Occipital lobe (tissue), 1 donor: ENCODE measurements at regions not wholly inside any gene's neighbourhood (a gene's known extent, or its start where the extent isn't known, plus 50 kb on each side); places are given as distances from the start of the nearest gene placed in this dataset.
"Not testable (repeated sequence)": the region's sequence is repeated elsewhere in the genome, so short reads cannot be mapped to it uniquely, and the experiment has no call there.

Experiments
- DNase-seq: peaks from one replicate; lab custom pipeline; 2025; lab: John Stamatoyannopoulos, UW

DNA sequence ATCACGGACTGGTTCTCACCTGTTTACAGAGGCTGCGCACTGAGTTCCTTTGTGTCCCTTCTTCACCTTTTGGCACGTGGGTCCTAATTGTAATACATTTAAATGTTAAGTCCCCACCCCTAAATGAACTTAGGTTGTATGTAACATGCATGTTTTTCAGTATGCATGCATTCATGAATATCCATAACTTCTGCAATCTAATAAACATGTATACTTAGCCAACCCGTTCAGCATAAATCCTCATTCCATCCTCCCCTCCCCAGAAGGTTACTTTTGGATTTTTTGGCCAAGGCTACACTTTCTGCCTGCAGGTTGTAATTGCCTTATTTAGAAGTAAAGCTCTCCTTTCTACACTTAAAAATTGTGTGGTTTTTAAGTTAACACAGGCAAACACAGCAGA lies 314.7 kb downstream of the SUCLG1 start:
- no peak for DNase-seq

DNA sequence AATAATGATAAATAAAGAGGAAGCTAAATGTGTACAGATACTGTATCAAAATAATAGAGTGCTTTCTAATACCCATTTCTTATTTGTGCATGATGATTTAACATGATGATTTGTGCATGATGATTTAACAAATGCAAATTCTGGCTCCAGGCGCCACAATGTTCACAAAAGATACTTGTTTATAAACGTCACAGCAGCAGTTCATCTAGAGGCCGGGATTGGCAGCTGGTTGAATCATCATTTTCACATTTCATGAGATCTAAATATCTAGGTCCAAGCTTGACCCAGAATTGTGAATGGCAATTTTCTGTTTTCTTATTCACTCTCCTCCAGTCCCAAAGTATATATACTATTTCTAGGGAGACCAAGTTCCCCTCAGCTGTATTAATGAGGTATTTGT lies 322.0 kb downstream of the SUCLG1 start:
- no peak for DNase-seq

- DNase-seq = no peak
Observed at GRCh38 chr2:84132370-84132769, 326.7 kb downstream of the SUCLG1 start.

DNA sequence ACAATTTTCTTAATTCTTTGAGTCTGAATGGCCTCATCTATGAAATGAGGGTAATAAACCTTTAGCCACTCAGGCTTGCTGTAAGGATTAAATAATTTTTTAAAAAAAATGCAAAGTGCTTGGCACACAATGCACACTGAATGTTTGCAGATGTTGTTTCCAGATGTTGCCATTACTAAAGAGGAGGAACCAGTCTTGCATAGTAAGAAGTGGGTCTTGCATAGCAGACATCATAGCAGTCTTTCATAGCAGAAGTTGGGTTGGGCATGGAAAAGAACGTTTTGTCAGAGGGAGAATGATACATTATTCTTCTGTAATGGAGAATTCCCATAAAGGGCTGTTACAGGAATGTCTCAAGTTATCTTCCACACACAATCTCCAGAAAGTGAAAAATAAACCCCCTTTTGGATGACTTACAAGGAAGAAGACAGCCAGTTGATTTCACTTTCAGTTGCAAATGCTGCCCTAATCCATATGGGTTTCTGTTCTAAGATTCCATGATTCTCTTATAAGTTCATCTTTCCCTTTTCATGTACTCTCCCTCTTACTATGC lies 327.7 kb downstream of the SUCLG1 start:
- no peak for DNase-seq

- no peak for DNase-seq
Observed at GRCh38 chr2:84129018-84129417, 330.1 kb downstream of the SUCLG1 start.

GRCh38 chr2:84127812-84128211 lies 331.3 kb downstream of the SUCLG1 start:
- DNase-seq = not testable (repeated sequence)

DNA sequence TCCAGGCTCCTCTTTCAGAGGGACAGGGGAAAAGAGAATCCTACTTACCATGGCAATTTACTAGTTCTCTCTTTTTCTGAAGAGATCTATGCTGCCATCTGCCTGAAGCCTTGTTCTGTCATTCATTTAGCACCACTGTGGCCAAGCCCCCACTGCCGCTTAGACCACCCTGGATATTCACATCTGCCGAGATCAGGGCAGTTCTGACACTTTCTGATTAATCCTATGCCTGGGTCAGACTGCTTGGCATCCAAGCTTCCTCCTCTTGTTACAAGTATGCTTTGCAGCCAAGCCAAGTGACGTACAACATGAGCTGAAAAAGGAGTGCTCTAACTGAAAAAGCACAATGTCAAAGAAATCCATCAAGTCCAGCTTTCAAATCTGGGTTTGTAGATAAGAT lies 332.6 kb downstream of the SUCLG1 start:
- DNase-seq = no peak

- DNase-seq = no peak
Observed at GRCh38 chr2:84126084-84126483, 333.0 kb downstream of the SUCLG1 start.

DNA sequence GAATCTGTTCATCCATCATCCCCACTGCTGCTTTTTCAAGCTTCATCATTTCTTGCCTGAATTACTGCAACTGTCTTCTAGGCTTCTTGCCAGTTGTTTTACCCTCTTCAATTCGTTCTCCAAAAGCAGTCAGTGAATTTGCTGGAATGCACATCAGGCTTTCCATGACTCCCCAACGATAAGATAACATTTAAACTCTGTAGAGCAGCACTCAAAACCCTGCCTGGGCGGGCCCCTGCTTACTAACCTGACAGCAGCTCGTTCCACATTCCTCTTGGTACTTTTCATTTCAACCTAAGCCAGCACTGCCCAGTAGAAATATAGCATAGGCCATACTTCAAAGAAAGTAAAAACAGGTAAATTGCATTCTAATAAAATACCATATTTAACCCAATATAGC lies 342.9 kb downstream of the SUCLG1 start:
- no peak for DNase-seq

- DNase-seq = no peak
Observed at GRCh38 chr2:84115173-84115857, 343.8 kb downstream of the SUCLG1 start.

DNA sequence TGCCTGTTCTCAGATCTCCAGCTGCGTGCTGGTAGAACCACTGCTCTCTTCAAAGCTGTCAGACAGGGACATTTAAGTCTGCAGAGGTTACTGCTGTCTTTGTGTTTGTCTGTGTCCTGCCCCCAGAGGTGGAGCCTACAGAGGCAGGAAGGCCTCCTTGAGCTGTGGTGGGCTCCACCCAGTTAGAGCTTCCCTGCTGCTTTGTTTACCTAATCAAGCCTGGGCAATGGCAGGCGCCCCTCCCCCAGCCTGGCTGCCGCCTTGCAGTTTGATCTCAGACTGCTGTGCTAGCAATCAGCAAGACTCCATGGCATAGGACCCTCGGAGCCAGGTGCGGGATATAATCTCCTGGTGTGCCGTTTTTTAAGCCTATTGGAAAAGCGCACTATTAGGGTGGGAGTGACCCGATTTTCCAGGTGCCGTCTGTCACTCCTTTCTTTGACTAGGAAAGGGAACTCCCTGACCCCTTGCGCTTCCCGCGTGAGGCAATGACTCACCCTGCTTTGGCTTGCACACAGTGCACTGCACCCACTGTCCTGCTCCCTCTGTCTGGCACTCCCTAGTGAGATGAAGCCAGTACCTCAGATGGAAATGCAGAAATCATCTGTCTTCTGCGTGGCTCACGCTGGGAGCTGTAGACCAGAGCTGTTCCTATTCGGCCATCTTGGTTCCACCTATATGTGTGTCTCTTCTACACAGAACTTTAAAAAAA lies 355.1 kb downstream of the SUCLG1 start:
- not testable (repeated sequence) for DNase-seq

DNA sequence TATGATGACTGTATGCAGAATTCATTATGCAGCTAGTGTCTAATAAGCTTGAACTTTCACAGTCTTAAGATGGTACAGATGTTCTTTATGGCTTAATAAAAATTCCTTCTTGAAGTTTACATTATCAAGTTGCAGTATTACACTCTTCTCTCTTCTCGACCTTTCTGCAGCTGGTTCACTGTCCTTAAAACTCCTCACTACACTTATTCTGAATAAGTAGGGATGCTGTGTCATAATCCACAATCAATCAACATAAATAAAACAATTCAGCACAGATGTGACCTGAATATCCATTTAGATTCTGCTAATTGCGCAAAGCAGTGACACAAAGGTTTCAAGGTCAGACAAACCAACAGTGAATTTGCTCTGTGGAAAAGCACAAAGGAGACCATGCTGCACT lies 356.8 kb downstream of the SUCLG1 start:
- no peak for DNase-seq

- DNase-seq = no peak
Observed at GRCh38 chr2:84088656-84089055, 370.4 kb downstream of the SUCLG1 start.

DNA sequence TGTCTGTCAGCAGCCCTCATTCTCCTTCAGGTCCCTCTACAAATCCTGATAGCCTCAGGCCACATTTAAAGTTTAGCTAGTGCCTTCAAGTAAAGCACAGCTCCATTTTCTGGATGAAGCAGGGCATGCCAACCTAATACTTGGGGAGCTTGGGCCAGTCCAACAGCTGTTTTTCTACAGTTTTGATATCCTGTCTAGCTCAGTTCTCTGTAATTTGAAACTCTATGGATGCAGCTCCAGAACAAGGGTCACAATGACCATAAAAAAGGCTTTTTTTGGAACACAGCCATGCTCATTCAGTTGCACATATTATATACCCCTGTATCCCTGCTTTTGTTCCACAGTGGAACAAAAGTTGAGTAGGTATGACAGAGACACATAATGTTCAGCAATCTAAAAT lies 373.5 kb downstream of the SUCLG1 start:
- no peak for DNase-seq

- no peak for DNase-seq
Observed at GRCh38 chr2:84084856-84085255, 374.2 kb downstream of the SUCLG1 start.

DNA sequence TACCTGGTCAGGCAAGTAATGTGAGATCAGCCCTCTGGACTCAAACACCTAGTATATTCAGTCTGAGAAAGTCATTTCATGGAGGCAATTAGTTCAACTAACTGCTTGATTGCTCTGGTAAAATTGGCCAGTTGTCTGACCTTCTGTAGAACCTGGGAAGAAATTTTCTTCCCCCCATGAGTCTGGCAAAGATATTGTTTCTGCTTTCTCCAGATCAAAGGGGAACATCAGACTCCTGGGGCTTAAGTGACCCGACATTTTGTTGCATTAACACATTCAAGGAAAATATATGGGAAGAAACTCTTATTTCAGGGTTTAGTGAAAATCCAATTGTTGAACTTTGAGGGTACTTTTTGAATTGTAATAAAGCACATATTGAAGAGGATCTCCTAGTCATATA lies 375.1 kb downstream of the SUCLG1 start:
- DNase-seq = no peak

DNA sequence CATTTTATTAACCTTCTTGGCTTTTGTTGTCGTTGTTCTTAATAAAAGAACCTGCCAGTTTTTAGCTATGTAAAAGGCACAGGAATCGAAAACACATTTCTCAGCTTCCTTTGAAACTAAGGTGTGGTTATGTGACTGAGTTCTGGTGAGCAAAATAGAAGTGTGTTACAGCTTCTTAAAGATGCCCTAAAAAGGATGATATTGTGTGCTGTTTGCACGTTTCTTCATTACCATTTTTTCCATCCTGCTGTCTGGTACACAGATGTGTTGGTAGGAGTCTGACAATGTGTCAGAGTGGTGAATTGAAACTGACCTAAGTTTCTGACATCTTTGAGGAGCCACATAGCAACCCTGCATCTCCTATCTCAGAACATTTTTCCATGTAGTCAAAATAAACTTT lies 380.6 kb downstream of the SUCLG1 start:
- no peak for DNase-seq

- no peak for DNase-seq
Observed at GRCh38 chr2:84077496-84077895, 381.6 kb downstream of the SUCLG1 start.

GRCh38 chr2:84071050-84071449 lies 388.0 kb downstream of the SUCLG1 start:
- DNase-seq = no peak

DNA sequence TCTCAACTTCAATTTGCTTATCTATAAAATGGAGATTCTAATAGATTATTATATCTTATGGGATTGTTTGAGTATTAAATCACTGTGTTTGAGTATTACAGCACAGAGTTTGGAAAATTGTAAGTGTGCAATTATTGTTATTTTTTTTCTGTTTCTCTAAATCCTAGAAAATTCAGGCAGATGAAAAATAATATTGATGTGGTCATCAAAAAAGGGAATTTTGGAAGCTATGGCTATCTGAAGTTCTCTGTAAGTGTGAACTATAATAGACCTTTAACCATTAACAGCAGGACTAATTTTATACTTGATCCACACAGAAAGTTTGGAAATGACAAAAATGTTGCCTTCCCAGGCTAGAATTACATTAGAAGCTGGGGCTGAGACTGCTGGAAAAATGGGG lies 393.2 kb downstream of the SUCLG1 start:
- DNase-seq = no peak

DNA sequence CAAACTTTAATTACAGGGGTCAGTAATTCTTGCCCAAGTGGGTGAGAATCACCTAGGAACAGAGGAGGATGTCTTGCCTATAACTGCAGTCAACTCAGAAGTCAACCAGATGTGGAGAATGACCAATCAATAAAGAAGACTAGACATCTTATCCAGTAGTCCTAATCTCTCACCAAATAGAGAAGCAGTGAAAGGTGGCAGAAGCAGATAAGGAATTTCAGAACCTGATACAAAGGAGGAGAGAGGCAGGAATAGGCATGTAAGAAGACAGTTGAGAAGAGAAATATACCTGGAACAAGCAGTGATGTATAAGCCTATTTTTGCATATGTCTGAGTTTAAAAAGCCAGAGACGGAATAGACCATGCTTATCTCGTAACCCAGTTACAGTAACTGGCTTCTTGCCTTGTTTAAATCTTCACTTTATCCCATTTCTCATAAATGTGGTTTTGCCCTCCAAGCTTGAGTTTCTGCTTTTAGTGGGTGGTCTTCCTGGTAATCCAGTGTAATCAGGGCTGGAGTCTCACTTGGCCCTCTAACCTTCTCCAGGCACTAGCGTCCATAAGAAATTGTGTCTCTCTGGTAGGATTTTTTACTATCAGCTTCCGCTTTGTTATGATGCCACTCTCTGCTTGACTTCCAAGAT lies 401.0 kb downstream of the SUCLG1 start:
- no peak for DNase-seq

DNA sequence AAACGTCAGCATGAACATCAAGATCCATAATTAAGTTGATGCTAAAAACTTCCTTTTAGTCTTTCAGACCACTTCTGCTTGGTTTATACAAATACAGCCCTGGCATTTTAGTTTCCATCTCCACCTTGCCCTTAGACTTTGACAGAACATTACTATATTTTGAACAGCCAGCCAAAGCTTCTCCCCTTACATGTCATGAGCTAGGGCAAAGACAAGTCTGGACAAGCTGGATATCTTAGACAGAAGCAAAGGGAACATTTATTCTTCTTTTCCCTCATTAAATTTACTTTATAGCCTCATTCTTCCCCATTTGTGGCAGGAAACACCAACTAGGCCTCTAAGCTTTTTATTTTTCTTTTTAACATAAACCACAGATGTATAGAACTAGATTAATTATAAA lies 403.3 kb downstream of the SUCLG1 start:
- no peak for DNase-seq

DNA sequence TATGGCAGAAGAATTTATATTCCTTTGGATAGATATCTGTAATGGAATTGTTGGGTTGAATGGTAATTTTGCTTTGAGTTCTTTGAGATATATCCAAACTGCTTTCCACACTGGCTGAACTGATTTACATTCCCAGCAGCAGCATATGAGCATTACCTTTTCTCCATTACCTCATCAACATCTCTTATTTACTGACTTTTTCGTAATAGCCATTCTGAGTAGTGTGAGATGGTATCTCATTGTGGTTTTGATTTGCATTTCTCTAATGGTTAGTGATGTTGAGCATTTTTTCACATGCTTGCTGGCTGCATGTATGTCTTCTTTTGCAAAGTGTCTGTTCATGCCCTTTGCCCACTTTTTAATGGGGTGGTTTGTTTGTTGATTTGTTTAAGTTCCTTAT lies 404.5 kb downstream of the SUCLG1 start:
- DNase-seq = not testable (repeated sequence)
